ENCODE measurements at regions not wholly inside any gene's neighbourhood (a gene's known extent, or its start where the extent isn't known, plus 50 kb on each side); places are given as distances from the start of the nearest gene placed in this dataset.

DNA sequence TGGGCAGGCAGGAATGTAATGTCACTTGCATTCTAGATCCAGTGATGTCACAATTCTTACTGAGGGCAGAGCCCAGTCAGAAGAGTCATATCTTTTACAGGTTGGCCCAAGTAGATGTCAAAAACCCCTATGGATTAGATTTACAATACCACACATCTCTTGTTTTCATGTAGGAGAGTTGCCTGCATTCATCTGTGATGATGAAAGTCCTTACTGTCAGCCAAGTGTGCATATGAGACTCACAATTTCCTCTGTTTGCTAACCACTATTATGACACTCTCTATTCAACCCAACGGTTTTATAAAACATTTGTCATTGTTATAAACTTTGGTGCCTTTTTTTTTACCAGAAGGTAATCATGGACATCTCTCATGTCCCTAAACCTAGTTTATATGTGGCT lies 898.8 kb upstream of the AMELY start:
- no peaks in the 10 kb centered on the region for H3K9me3 ChIP-seq
- no peaks in the 10 kb centered on the region for H3K27me3 ChIP-seq
- no peak for ATAC-seq
- no peaks in the 10 kb centered on the region for H3K4me1 ChIP-seq
- H3K4me3 ChIP-seq, result no peak overlapping the region
- intact Hi-C loops (cut with DNase I), result no loop called here
- WGBS (ENCODE audit: insufficient coverage, low coverage, low lambda C conversion rate, missing lambda C conversion rate), result no CpG with 5 or more reads among the region's 1 CpG
- no peak for DNase-seq
- no peak overlapping the region for H3K27ac ChIP-seq
- TF ChIP-seq, protein P1, sequence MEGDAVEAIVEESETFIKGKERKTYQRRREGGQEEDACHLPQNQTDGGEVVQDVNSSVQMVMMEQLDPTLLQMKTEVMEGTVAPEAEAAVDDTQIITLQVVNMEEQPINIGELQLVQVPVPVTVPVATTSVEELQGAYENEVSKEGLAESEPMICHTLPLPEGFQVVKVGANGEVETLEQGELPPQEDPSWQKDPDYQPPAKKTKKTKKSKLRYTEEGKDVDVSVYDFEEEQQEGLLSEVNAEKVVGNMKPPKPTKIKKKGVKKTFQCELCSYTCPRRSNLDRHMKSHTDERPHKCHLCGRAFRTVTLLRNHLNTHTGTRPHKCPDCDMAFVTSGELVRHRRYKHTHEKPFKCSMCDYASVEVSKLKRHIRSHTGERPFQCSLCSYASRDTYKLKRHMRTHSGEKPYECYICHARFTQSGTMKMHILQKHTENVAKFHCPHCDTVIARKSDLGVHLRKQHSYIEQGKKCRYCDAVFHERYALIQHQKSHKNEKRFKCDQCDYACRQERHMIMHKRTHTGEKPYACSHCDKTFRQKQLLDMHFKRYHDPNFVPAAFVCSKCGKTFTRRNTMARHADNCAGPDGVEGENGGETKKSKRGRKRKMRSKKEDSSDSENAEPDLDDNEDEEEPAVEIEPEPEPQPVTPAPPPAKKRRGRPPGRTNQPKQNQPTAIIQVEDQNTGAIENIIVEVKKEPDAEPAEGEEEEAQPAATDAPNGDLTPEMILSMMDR (IDR thresholded peaks at IDR 0.05), result no peak
- no peaks in the 10 kb centered on the region for H3K36me3 ChIP-seq

DNA sequence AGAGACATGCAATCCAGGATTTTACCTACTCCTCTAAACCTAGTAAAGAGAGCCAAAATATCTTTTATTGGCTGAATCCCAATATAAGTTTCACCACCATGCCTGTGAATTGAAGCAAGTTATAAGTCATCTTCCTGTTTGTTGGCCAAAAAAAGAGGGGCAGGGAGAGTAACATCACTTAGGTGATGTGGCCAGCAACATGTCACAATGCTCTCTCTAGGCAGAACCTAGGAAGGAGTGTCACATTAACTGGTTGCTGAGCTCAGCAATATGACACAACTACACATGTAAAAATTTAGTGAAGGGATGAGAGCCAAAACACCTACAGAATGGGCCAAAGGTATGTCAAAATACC lies 895.9 kb upstream of the AMELY start:
- H3K27me3 ChIP-seq, result no peaks in the 10 kb centered on the region
- H3K4me3 ChIP-seq, result no peak overlapping the region
- H3K36me3 ChIP-seq, result no peaks in the 10 kb centered on the region
- no peak for TF ChIP-seq POLR2A (IDR thresholded peaks at IDR 0.05)
- TF ChIP-seq, protein P1 (IDR thresholded peaks at IDR 0.05), result no peak
- intact Hi-C loops (cut with DNase I), result no loop called here
- no peaks in the 10 kb centered on the region for H3K4me1 ChIP-seq
- H3K9me3 ChIP-seq, result no peaks in the 10 kb centered on the region
- H3K27ac ChIP-seq, result no peak overlapping the region
- ATAC-seq (no peak), DNase-seq (no peak)

DNA sequence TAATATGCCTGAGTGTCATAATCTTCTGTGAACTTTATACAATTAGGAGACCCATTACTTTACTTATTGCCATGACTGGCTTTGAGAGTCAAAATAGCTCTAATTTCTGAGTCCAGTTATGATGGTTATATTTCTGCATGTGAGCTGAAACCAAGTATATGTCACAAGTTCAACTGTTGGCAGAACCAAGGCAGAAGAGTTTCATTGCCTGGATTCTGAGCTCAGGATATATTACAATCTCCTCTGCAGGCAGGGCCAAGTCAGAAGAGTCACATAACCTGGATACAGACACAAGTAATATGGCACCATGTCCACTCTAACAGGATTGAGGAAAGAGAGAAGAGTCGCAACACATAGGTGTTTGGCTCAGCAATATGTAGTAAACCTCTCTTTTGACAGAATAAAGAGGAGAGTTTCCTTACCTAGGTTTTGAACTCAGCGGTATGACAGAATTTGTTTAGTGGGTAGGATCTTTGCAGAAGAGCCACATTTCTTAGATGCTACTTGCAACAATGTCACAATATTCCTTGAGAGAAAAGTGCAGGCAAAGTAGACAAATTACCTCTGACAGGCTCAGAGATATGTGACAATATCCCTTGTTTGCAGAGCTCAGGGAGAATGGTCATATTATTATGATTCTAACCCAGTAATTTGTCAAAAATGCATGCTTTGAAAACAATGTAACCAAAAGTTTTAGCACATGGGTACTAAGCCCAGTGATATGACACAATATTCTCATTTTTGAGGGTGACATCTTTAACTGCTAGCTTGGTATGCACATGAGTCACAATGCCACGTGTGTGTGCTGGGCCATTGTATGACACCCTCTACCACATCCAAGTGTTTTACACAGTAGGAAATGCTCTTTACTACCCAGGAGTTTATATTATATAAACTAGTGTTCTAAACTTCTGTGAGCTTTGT lies 895.3 kb upstream of the AMELY start:
- intact Hi-C loops (cut with DNase I), result no loop called here
- no CpG with 5 or more reads among the region's 3 CpGs for WGBS (ENCODE audit: insufficient coverage, low coverage, low lambda C conversion rate, missing lambda C conversion rate)

DNA sequence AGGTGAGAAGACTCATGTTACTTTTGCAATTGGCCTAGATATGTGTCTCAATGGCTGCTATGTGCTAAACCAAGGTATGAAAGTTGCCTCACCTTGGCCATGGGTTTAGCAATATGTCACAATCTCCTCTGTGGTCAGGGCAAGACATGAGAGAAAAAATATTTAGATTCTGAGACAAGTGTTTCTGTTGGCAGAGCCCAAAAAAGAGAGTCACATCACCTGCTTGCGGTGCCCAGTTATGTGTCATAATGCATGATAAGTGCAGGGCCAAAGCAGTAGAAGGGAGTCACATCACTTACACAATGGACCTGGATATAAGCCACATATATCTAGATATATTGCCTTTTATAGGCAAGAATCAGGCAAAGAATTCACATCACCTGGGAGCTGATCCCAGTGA lies 894.1 kb upstream of the AMELY start:
- DNase-seq (no peak), ATAC-seq (no peak)
- Histone ChIP-seq H3K27ac (no peak overlapping the region), H3K4me1 (no peaks in the 10 kb centered on the region), H3K27me3 (no peaks in the 10 kb centered on the region), H3K9me3 (no peaks in the 10 kb centered on the region), H3K4me3 (no peak overlapping the region), H3K36me3 (no peaks in the 10 kb centered on the region)
- WGBS (ENCODE audit: insufficient coverage, low coverage, low lambda C conversion rate, missing lambda C conversion rate), result no CpG with 5 or more reads among the region's 1 CpG
- TF ChIP-seq, protein P1 (IDR thresholded peaks at IDR 0.05), result no peak
- TF ChIP-seq POLR2A (IDR thresholded peaks at IDR 0.05), result no peak
- intact Hi-C loops (cut with DNase I), result no loop called here

More for the DNA sequence above, 895.3 kb upstream of the AMELY start:
- no peaks in the 10 kb centered on the region for H3K27me3 ChIP-seq
- H3K27ac ChIP-seq, result no peak overlapping the region
- ATAC-seq (no peak), DNase-seq (no peak)
- no peaks in the 10 kb centered on the region for H3K4me1 ChIP-seq
- no peak overlapping the region for H3K4me3 ChIP-seq
- TF ChIP-seq, protein P1 (IDR thresholded peaks at IDR 0.05), result no peak
- no peak for TF ChIP-seq POLR2A (IDR thresholded peaks at IDR 0.05)
- H3K36me3 ChIP-seq, result no peaks in the 10 kb centered on the region
- no peaks in the 10 kb centered on the region for H3K9me3 ChIP-seq
